ENCODE measurements at regions not wholly inside any gene's neighbourhood (a gene's known extent, or its start where the extent isn't known, plus 50 kb on each side); places are given as distances from the start of the nearest gene placed in this dataset.

DNA sequence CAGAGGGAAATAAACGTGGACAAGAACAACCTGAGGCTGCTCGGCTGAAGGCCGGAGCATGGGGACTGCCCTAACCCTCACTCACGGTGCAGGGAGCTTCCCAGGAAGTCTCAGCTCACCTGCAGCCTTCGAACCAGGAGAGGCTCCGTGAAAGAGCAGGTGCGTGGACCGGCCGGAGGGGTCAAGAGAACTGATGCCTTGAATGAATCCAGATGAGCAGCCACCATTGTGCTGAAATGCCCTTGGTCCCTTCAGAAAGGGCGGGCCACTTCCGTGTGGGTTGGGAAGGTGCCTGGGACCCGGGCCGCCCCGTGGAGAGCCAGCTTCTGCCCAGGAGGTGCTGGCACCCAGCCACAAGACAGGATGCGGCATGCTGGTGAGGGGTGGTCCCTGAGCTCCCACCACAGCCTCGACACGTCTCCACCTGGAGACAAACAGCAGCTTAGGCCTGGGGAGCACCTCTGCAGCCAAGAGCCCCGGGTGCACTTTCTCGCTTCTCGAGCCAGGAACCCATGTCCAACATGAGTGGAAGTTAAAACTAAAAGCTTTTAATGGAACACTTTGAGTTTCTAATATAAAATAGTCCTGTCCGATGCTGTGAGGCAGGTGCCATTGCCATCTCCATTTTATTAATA lies 83.5 kb downstream of the TTLL2 start:
- TF ChIP-seq, protein P1, sequence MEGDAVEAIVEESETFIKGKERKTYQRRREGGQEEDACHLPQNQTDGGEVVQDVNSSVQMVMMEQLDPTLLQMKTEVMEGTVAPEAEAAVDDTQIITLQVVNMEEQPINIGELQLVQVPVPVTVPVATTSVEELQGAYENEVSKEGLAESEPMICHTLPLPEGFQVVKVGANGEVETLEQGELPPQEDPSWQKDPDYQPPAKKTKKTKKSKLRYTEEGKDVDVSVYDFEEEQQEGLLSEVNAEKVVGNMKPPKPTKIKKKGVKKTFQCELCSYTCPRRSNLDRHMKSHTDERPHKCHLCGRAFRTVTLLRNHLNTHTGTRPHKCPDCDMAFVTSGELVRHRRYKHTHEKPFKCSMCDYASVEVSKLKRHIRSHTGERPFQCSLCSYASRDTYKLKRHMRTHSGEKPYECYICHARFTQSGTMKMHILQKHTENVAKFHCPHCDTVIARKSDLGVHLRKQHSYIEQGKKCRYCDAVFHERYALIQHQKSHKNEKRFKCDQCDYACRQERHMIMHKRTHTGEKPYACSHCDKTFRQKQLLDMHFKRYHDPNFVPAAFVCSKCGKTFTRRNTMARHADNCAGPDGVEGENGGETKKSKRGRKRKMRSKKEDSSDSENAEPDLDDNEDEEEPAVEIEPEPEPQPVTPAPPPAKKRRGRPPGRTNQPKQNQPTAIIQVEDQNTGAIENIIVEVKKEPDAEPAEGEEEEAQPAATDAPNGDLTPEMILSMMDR (conservative IDR thresholded peaks at IDR 0.05): no peak
- H3K4me3 Mint-ChIP-seq: no peak overlapping the region
- Histone ChIP-seq H3K4me3 (ENCODE audit: low read length) (no peak overlapping the region), H3K9ac (ENCODE audit: extremely low read depth, low read length, poor library complexity, severe bottlenecking) (no peak overlapping the region), H3K9me3 (ENCODE audit: control insufficient read depth, low read length) (no peaks in the 10 kb centered on the region), H3K36me3 (ENCODE audit: control insufficient read depth, insufficient read depth, low read length) (no peaks in the 10 kb centered on the region), H3K27me3 (ENCODE audit: control insufficient read depth, insufficient read depth, low read length, poor library complexity, severe bottlenecking) (no peaks in the 10 kb centered on the region), H3K4me1 (ENCODE audit: control insufficient read depth, insufficient read depth, low read length) (no peaks in the 10 kb centered on the region), H3K27ac (ENCODE audit: low read depth, low read length) (no peak overlapping the region)
- H3K36me3 Mint-ChIP-seq (ENCODE audit: low read depth): no peaks in the 10 kb centered on the region
- H3K9me3 Mint-ChIP-seq: no peaks in the 10 kb centered on the region
- WGBS, 2 experiments (ENCODE audit: insufficient coverage in 1 of 2, insufficient read length in 1 of 2): 78 to 86% methylated on average over 10 to 20 of the region's 21 CpGs
- peak; percentile 44 for DNase-seq
- peaks cover 1% of the 10 kb centered on the region for H3K27me3 Mint-ChIP-seq (ENCODE audit: insufficient read depth)
- peaks cover 3% of the 10 kb centered on the region for H3K4me1 Mint-ChIP-seq
- no peak overlapping the region for H3K27ac Mint-ChIP-seq

DNA sequence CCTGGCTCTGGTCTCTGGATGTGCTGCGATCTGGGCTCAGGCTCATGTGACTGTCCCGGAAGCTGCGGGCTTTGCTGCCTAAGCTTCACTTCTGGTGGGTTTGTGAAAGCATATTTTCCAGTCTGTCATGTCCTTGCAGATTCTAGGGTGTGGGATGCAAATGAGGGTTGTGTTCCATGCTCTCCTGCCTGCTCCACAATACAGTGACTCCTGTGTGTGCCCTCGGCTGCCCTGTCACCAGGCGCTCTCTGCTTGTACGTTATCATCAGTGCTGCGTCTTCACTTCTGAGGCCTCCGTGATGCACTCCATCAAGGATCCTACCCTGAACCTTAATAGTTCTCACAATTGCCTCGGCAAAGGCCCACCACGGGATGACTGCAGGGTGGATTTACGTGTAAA lies 84.2 kb downstream of the TTLL2 start:
- Mint-ChIP-seq H3K27me3 (ENCODE audit: insufficient read depth) (peaks cover 1% of the 10 kb centered on the region), H3K4me3 (no peak overlapping the region), H3K4me1 (peaks cover 3% of the 10 kb centered on the region), H3K36me3 (ENCODE audit: low read depth) (no peaks in the 10 kb centered on the region), H3K9me3 (no peaks in the 10 kb centered on the region), H3K27ac (no peak overlapping the region)
- DNase-seq: peak; percentile 33
- 89 to 91% methylated on average over 7 to 11 of the region's 11 CpGs for WGBS, 2 experiments (ENCODE audit: insufficient coverage in 1 of 2, insufficient read length in 1 of 2)
- TF ChIP-seq, protein P1 (conservative IDR thresholded peaks at IDR 0.05): no peak
- Histone ChIP-seq H3K4me1 (ENCODE audit: control insufficient read depth, insufficient read depth, low read length) (no peaks in the 10 kb centered on the region), H3K9ac (ENCODE audit: extremely low read depth, low read length, poor library complexity, severe bottlenecking) (no peak overlapping the region), H3K27me3 (ENCODE audit: control insufficient read depth, insufficient read depth, low read length, poor library complexity, severe bottlenecking) (no peaks in the 10 kb centered on the region), H3K9me3 (ENCODE audit: control insufficient read depth, low read length) (no peaks in the 10 kb centered on the region), H3K4me3 (ENCODE audit: low read length) (no peak overlapping the region), H3K36me3 (ENCODE audit: control insufficient read depth, insufficient read depth, low read length) (no peaks in the 10 kb centered on the region), H3K27ac (ENCODE audit: low read depth, low read length) (no peak overlapping the region)

DNA sequence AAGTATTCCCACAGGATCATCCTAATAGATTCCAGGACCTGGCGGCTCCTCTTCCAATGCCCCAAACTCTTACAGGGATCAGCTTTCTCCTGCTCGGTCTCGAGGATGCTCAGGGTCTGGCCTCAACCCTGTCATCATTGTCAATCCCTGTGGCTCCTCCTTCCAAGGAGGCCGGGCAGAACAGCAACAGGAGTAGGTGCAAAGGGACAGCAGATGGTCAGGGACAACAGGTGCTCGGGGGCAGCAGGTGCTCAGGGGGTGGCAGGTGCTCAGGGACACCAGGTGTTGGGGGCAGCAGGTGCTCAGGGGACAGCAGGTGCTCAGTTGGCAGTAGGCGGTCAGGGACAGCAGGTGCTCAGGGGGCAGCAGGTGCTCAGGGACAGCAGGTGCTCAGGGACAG lies 84.8 kb downstream of the TTLL2 start:
- Histone ChIP-seq H3K4me1 (ENCODE audit: control insufficient read depth, insufficient read depth, low read length) (no peaks in the 10 kb centered on the region), H3K9ac (ENCODE audit: extremely low read depth, low read length, poor library complexity, severe bottlenecking) (no peak overlapping the region), H3K36me3 (ENCODE audit: control insufficient read depth, insufficient read depth, low read length) (no peaks in the 10 kb centered on the region), H3K27me3 (ENCODE audit: control insufficient read depth, insufficient read depth, low read length, poor library complexity, severe bottlenecking) (no peaks in the 10 kb centered on the region), H3K9me3 (ENCODE audit: control insufficient read depth, low read length) (no peaks in the 10 kb centered on the region), H3K4me3 (ENCODE audit: low read length) (no peak overlapping the region), H3K27ac (ENCODE audit: low read depth, low read length) (no peak overlapping the region)
- DNase-seq: peak; percentile 31
- H3K27me3 Mint-ChIP-seq (ENCODE audit: insufficient read depth): peaks cover 1% of the 10 kb centered on the region
- H3K4me3 Mint-ChIP-seq: no peak overlapping the region
- H3K9me3 Mint-ChIP-seq: no peaks in the 10 kb centered on the region
- TF ChIP-seq, protein P1 (conservative IDR thresholded peaks at IDR 0.05): no peak
- H3K4me1 Mint-ChIP-seq: peaks cover 3% of the 10 kb centered on the region
- H3K36me3 Mint-ChIP-seq (ENCODE audit: low read depth): no peaks in the 10 kb centered on the region
- no peak overlapping the region for H3K27ac Mint-ChIP-seq
- WGBS, 2 experiments (ENCODE audit: insufficient coverage in 1 of 2, insufficient read length in 1 of 2): 87 to 100% methylated on average over 2 to 6 of the region's 6 CpGs

All from endodermal cell (in vitro differentiated cells).